Nephron (organoid): ENCODE measurements at regions not wholly inside any gene's neighbourhood (a gene's known extent, or its start where the extent isn't known, plus 50 kb on each side); places are given as distances from the start of the nearest gene placed in this dataset.

Source experiments
- H3K27ac Mint-ChIP-seq, 3 experiments: 2 replicates each; pipeline ENCODE4 v1.8.0; 2020; ENCODE audit warnings: mixed read lengths in 3 of 3, mild to moderate bottlenecking in 2 of 3, moderate library complexity in 1 of 3
- H3K27me3 Mint-ChIP-seq: 2 replicates; pipeline ENCODE4 v1.8.0; 2021; ENCODE audit warnings: low read depth, mild to moderate bottlenecking, moderate library complexity, mixed read lengths
- H3K36me3 Mint-ChIP-seq: 2 replicates; pipeline ENCODE4 v1.8.0; 2020; ENCODE audit warnings: low read depth, mixed read lengths
- H3K4me1 Mint-ChIP-seq: 2 replicates; pipeline ENCODE4 v1.8.0; 2020; ENCODE audit warnings: mixed read lengths
- H3K4me3 Mint-ChIP-seq, 3 experiments: 2 replicates each; pipeline ENCODE4 v1.8.0; 2020; ENCODE audit warnings: mild to moderate bottlenecking in 3 of 3, mixed read lengths in 3 of 3, moderate library complexity in 2 of 3
- H3K9me3 Mint-ChIP-seq: 2 replicates; pipeline ENCODE4 v1.8.0; 2020; ENCODE audit warnings: mixed read lengths
- CTCF ChIP-seq, 3 experiments: fragments of 200-600 bp; sonication (generic); IDR thresholded peaks; one replicate each; pipeline ENCODE4 v1.5.0; 2021; ENCODE audit warnings: antibody characterized with exemption in 3 of 3; ENCODE audit not compliant: unreplicated experiment in 3 of 3

DNA sequence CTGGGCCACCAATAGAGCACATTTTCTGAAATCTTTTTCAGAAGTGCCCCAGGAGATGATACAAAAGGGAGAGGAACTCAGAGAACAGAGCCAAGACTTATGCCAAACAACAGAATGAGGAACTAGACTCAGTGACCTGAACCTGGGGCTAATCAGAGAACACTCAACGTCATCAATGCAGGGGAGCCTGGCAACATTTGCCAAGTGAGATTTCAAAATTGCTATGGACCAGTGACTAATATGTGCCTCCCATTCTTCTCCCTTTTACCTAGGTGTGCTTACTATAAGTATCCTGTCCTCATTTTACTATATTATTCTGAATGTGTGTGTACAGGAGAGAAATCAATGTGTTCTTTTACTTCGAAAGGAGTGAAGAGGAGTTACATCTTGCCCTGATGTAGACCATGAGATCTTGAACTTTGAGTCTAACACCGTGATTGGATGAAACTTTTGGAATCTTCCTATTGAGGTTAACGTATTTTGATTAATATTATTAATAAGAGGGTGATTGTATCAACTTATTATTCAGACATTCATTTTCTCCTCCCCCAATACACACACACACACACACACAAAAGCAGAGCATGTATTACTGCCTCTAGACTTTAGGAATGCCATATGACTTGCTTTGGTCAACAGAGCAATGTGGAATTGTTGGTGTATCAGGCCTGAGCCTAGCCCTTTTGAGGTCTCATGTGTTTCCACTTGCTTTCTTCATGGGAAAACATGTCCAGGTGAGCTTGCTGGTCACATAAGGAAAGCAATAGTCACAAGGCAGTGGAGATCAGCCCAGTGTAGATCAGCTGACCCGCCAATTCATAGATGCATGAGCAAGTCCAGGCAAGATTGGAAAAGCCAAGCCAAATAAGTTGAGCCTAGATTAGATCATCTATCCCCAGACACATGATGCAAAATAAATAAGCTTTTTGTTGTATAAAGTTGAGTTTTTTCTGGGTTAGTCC, 80.3 kb upstream of the ETS2 start:
- peaks cover 4% of the 10 kb centered on the region for H3K36me3 Mint-ChIP-seq
- no peak for TF ChIP-seq CTCF (IDR thresholded peaks at IDR 0.05; ENCODE audit: unreplicated experiment in 3 of 3)

GRCh38 chr21:38726482-38726881, 79.2 kb upstream of the ETS2 start:
- H3K27me3 Mint-ChIP-seq: no peaks in the 10 kb centered on the region
- TF ChIP-seq CTCF (IDR thresholded peaks at IDR 0.05; ENCODE audit: unreplicated experiment in 3 of 3): no peak
- no peak overlapping the region for H3K27ac Mint-ChIP-seq
- peaks cover 10% of the 10 kb centered on the region for H3K4me1 Mint-ChIP-seq
- peaks cover 41% of the 10 kb centered on the region for H3K9me3 Mint-ChIP-seq
- peaks cover 4% of the 10 kb centered on the region for H3K36me3 Mint-ChIP-seq
- H3K4me3 Mint-ChIP-seq: no peak overlapping the region

More for the DNA sequence above, 80.3 kb upstream of the ETS2 start:
- H3K27ac Mint-ChIP-seq: no peak overlapping the region
- H3K9me3 Mint-ChIP-seq: peaks cover 41% of the 10 kb centered on the region
- peaks cover 17% of the 10 kb centered on the region for H3K4me1 Mint-ChIP-seq
- no peaks in the 10 kb centered on the region for H3K27me3 Mint-ChIP-seq
- H3K4me3 Mint-ChIP-seq: no peak overlapping the region

- H3K4me3 Mint-ChIP-seq: no peak overlapping the region
- H3K36me3 Mint-ChIP-seq: peaks cover 4% of the 10 kb centered on the region
- no peak overlapping the region for H3K27ac Mint-ChIP-seq
- no peaks in the 10 kb centered on the region for H3K27me3 Mint-ChIP-seq
- H3K4me1 Mint-ChIP-seq: peaks cover 15% of the 10 kb centered on the region
- no peak for TF ChIP-seq CTCF (IDR thresholded peaks at IDR 0.05; ENCODE audit: unreplicated experiment in 3 of 3)
- peaks cover 29% of the 10 kb centered on the region for H3K9me3 Mint-ChIP-seq
Measured at GRCh38 chr21:38729291-38729690, 76.4 kb upstream of the ETS2 start.

DNA sequence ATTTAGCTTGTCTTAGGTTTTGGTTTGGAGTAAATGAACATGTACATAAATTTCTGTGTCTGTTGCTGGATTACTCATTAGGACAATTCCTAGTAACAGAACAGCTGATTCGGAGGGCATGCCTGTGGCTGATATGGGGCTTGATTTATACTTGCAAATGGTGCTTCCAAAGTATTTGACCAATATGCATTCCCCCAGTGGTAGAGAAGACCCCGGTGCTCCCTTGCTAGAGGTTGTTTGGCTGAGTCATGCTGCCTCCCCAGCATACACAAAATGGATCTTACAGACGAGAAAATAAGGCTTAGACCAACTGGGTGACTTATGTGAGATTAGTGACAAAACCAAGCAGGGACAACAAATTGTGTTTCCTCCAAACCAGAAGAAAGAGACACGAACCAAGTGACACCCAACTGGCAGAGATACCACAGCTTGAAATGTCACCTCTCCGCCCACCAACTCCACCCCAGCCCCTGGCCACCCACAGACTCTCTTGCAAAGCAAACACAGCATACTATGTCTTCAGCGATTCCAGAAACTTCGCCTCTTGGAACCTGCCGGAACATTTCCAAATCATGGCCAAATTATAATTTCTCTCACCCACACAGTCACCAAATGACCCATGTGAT, 75.9 kb upstream of the ETS2 start:
- peaks cover 24% of the 10 kb centered on the region for H3K9me3 Mint-ChIP-seq
- no peaks in the 10 kb centered on the region for H3K27me3 Mint-ChIP-seq
- H3K4me1 Mint-ChIP-seq: peaks cover 15% of the 10 kb centered on the region
- TF ChIP-seq CTCF (IDR thresholded peaks at IDR 0.05; ENCODE audit: unreplicated experiment in 3 of 3): no peak
- no peak overlapping the region for H3K4me3 Mint-ChIP-seq
- H3K27ac Mint-ChIP-seq: peak overlapping the region in 1 of 3 experiments; percentile 25
- H3K36me3 Mint-ChIP-seq: no peaks in the 10 kb centered on the region

DNA sequence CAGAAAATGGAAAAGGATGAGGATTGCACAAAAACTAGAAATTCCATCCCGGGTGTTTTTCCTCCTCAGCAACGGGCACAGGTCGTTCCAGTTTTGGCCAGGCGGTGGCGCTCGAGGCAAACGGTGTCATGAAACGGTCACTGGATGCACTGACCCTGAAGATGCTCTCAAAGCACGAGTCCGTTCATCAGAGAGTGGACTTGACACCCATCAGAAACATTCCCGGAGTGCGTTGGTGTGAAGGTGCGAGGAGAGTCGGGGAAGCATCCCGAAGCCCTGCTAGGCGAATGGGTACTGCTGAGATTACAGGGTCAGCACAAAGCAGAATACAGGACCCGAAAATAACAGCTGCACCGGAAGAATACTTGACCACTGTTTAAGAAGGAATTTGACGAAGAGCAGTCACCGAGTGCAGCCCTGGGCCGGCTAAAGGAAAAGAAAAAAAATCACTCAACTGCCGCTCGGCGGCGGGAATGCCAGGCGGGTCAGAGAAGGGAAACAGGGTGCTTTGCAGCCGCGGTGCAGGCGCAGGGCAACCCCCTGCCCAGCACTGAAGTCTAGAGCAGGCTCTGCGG, 71.7 kb upstream of the ETS2 start:
- Mint-ChIP-seq H3K9me3 (no peaks in the 10 kb centered on the region), H3K36me3 (no peaks in the 10 kb centered on the region), H3K4me1 (peaks cover 15% of the 10 kb centered on the region), H3K27me3 (peaks cover 12% of the 10 kb centered on the region), H3K27ac (peak overlapping the region in 2 of 3 experiments; percentile 23 to 59), H3K4me3 (peak overlapping the region; percentile 85 to 86 (median 86))
- peak; percentile 92 to 96 (median 95) for TF ChIP-seq CTCF (IDR thresholded peaks at IDR 0.05; ENCODE audit: unreplicated experiment in 3 of 3)
